ENCODE measurements at regions not wholly inside any gene's neighbourhood (a gene's known extent, or its start where the extent isn't known, plus 50 kb on each side); places are given as distances from the start of the nearest gene placed in this dataset.

- TF ChIP-seq POLR2A (IDR thresholded peaks at IDR 0.05) (no peak), EP300 (IDR thresholded peaks at IDR 0.05) (no peak), CTCF (IDR thresholded peaks at IDR 0.05) (no peak)
These were observed 58.6 kb upstream of the GRIK3 start for GRCh38 chr1:37092937-37093336.
